ENCODE measurements at regions not wholly inside any gene's neighbourhood (a gene's known extent, or its start where the extent isn't known, plus 50 kb on each side); places are given as distances from the start of the nearest gene placed in this dataset.

DNA sequence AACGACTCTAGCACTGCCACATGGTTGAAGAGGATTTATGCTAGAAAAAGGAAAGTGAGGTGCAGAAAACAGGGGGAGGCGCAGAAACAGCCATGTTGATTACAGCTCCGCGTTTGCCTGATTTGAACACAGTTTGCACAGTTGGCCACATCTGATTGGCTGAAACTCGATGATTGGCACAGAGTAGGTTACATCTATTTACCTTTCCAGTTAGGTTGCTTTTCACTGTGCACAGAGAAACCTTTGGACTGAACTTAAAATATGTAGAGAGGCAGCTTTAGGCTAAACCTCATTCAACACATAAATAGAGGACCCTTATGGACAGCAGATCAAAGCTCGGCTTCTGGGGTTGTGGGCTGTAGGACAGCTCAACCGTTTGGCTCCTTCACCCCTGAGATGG, 153.7 kb upstream of the APCDD1 start:
- TF ChIP-seq CTCF (IDR thresholded peaks at IDR 0.05; ENCODE audit: insufficient read depth, low read depth, low read length) (no peak), EZH2 (IDR thresholded peaks at IDR 0.05; ENCODE audit: insufficient read depth, low read length) (no peak)

Measured in astrocyte (in vitro differentiated cells and primary cell).